ENCODE measurements at regions not wholly inside any gene's neighbourhood (a gene's known extent, or its start where the extent isn't known, plus 50 kb on each side); places are given as distances from the start of the nearest gene placed in this dataset.

- Mint-ChIP-seq H3K4me3 (no peak overlapping the region), H3K27me3 (ENCODE audit: low read depth) (peaks cover 22% of the 10 kb centered on the region), H3K36me3 (peaks cover 2% of the 10 kb centered on the region), H3K4me1 (peaks cover 8% of the 10 kb centered on the region), H3K9me3 (peaks cover 8% of the 10 kb centered on the region), H3K27ac (no peak overlapping the region)
- no peak for DNase-seq (ENCODE audit: low spot score in 2 of 2, unreplicated experiment in 2 of 2)
- TF ChIP-seq CTCF (IDR thresholded peaks at IDR 0.05; ENCODE audit: unreplicated experiment): no peak
These were observed 263.0 kb downstream of the C16orf95 start for GRCh38 chr16:87054154-87054553.

- peaks cover 19% of the 10 kb centered on the region for H3K27me3 Mint-ChIP-seq (ENCODE audit: low read depth)
- peaks cover 11% of the 10 kb centered on the region for H3K4me1 Mint-ChIP-seq
- H3K9me3 Mint-ChIP-seq: peaks cover 8% of the 10 kb centered on the region
- H3K4me3 Mint-ChIP-seq: no peak overlapping the region
- no peak for DNase-seq (ENCODE audit: low spot score in 2 of 2, unreplicated experiment in 2 of 2)
- H3K36me3 Mint-ChIP-seq: peaks cover 2% of the 10 kb centered on the region
- H3K27ac Mint-ChIP-seq: no peak overlapping the region
- TF ChIP-seq CTCF (IDR thresholded peaks at IDR 0.05; ENCODE audit: unreplicated experiment): no peak
These were observed 262.3 kb downstream of the C16orf95 start for GRCh38 chr16:87054856-87055255.

- no peak for DNase-seq (ENCODE audit: low spot score in 2 of 2, unreplicated experiment in 2 of 2)
- Mint-ChIP-seq H3K27me3 (ENCODE audit: low read depth) (peaks cover 14% of the 10 kb centered on the region), H3K4me1 (peaks cover 23% of the 10 kb centered on the region), H3K27ac (no peak overlapping the region), H3K36me3 (peaks cover 2% of the 10 kb centered on the region), H3K4me3 (no peak overlapping the region), H3K9me3 (peaks cover 8% of the 10 kb centered on the region)
- TF ChIP-seq CTCF (IDR thresholded peaks at IDR 0.05; ENCODE audit: unreplicated experiment): no peak
These were observed 261.1 kb downstream of the C16orf95 start for GRCh38 chr16:87056083-87056482.

GRCh38 chr16:87056551-87056950, 260.6 kb downstream of the C16orf95 start:
- TF ChIP-seq CTCF (IDR thresholded peaks at IDR 0.05; ENCODE audit: unreplicated experiment): no peak
- peaks cover 14% of the 10 kb centered on the region for H3K27me3 Mint-ChIP-seq (ENCODE audit: low read depth)
- peaks cover 8% of the 10 kb centered on the region for H3K9me3 Mint-ChIP-seq

GRCh38 chr16:87057211-87057881, 259.8 kb downstream of the C16orf95 start:
- TF ChIP-seq CTCF (IDR thresholded peaks at IDR 0.05; ENCODE audit: unreplicated experiment): no peak
- peaks cover 12% of the 10 kb centered on the region for H3K27me3 Mint-ChIP-seq (ENCODE audit: low read depth)
- H3K9me3 Mint-ChIP-seq: peaks cover 8% of the 10 kb centered on the region
- no peak overlapping the region for H3K27ac Mint-ChIP-seq
- peak in 1 of 2 experiments; percentile 31 for DNase-seq (ENCODE audit: low spot score in 2 of 2, unreplicated experiment in 2 of 2)
- no peak overlapping the region for H3K4me3 Mint-ChIP-seq
- peaks cover 2% of the 10 kb centered on the region for H3K36me3 Mint-ChIP-seq
- peaks cover 30% of the 10 kb centered on the region for H3K4me1 Mint-ChIP-seq

More at GRCh38 chr16:87056551-87056950, 260.6 kb downstream of the C16orf95 start:
- no peak overlapping the region for H3K4me3 Mint-ChIP-seq
- H3K36me3 Mint-ChIP-seq: peaks cover 2% of the 10 kb centered on the region
- no peak overlapping the region for H3K27ac Mint-ChIP-seq
- no peak for DNase-seq (ENCODE audit: low spot score in 2 of 2, unreplicated experiment in 2 of 2)
- peaks cover 27% of the 10 kb centered on the region for H3K4me1 Mint-ChIP-seq
